HS-27A (cell line): ENCODE measurements at regions not wholly inside any gene's neighbourhood (a gene's known extent, or its start where the extent isn't known, plus 50 kb on each side); places are given as distances from the start of the nearest gene placed in this dataset.

Experiments used
- DNase-seq: peaks from one replicate; pipeline ENCODE4 v3.0.0-alpha.2; 2012; ENCODE audit warnings: low read depth, missing footprints

- DNase-seq, result no peak
These were observed 257.6 kb downstream of the ANKRD60 start for GRCh38 chr20:57970856-57971255.

GRCh38 chr20:57970116-57970515, 258.3 kb downstream of the ANKRD60 start:
- no peak for DNase-seq

GRCh38 chr20:57968120-57968519, 258.3 kb upstream of the PMEPA1 start:
- no peak for DNase-seq

GRCh38 chr20:57967364-57967763, 257.5 kb upstream of the PMEPA1 start:
- DNase-seq, result no peak

GRCh38 chr20:57966620-57967019, 256.8 kb upstream of the PMEPA1 start:
- no peak for DNase-seq

GRCh38 chr20:57965441-57965840, 255.6 kb upstream of the PMEPA1 start:
- no peak for DNase-seq

- DNase-seq, result no peak
These were observed 254.4 kb upstream of the PMEPA1 start for GRCh38 chr20:57964011-57964862.

GRCh38 chr20:57960803-57961575, 251.2 kb upstream of the PMEPA1 start:
- no peak for DNase-seq

- no peak for DNase-seq
These were observed 249.8 kb upstream of the PMEPA1 start for GRCh38 chr20:57959589-57959988.

- DNase-seq, result no peak
These were observed 249.2 kb upstream of the PMEPA1 start for GRCh38 chr20:57959018-57959417.

- DNase-seq, result no peak
These were observed 248.2 kb upstream of the PMEPA1 start for GRCh38 chr20:57958050-57958420.

- no peak for DNase-seq
These were observed 247.7 kb upstream of the PMEPA1 start for GRCh38 chr20:57957411-57958049.

- DNase-seq, result no peak
These were observed 243.8 kb upstream of the PMEPA1 start for GRCh38 chr20:57953638-57954037.

- DNase-seq, result no peak
These were observed 242.3 kb upstream of the PMEPA1 start for GRCh38 chr20:57952136-57952535.

GRCh38 chr20:57951549-57951948, 241.7 kb upstream of the PMEPA1 start:
- DNase-seq, result no peak

- no peak for DNase-seq
These were observed 241.1 kb upstream of the PMEPA1 start for GRCh38 chr20:57950764-57951485.

GRCh38 chr20:57948180-57948955, 238.6 kb upstream of the PMEPA1 start:
- DNase-seq, result no peak

- DNase-seq, result no peak
These were observed 237.8 kb upstream of the PMEPA1 start for GRCh38 chr20:57947421-57948179.

- DNase-seq, result no peak
These were observed 236.9 kb upstream of the PMEPA1 start for GRCh38 chr20:57946559-57947315.

GRCh38 chr20:57944988-57945387, 235.2 kb upstream of the PMEPA1 start:
- no peak for DNase-seq
